ENCODE measurements at regions not wholly inside any gene's neighbourhood (a gene's known extent, or its start where the extent isn't known, plus 50 kb on each side); places are given as distances from the start of the nearest gene placed in this dataset.

DNA sequence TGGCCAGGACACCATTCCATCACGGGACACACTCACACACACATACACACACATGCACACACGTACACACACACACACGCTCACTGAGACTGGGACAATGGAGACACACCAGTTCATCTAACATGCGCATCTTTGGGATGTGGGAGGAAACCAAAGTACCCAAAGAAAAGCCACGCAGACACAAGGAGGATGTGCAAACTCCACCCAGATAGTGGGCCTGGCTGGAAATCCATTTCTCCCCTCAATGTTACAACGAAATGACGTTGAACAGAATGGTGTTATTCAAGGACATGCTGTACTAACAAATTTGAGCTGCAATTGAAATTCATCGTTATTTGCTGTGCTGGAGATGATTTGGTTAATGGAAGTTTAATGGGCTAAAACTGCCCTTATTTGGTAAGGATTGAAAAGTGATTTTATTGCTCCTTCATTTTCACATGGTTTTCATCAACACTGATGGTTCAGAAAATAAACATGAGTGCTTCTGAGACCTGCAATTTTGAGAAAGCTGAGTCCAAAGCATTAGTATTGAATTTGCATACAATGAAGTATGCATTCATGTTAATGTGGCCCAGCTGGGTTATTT lies 110.0 kb downstream of the KCNE4 start:
- TF ChIP-seq, protein P1, sequence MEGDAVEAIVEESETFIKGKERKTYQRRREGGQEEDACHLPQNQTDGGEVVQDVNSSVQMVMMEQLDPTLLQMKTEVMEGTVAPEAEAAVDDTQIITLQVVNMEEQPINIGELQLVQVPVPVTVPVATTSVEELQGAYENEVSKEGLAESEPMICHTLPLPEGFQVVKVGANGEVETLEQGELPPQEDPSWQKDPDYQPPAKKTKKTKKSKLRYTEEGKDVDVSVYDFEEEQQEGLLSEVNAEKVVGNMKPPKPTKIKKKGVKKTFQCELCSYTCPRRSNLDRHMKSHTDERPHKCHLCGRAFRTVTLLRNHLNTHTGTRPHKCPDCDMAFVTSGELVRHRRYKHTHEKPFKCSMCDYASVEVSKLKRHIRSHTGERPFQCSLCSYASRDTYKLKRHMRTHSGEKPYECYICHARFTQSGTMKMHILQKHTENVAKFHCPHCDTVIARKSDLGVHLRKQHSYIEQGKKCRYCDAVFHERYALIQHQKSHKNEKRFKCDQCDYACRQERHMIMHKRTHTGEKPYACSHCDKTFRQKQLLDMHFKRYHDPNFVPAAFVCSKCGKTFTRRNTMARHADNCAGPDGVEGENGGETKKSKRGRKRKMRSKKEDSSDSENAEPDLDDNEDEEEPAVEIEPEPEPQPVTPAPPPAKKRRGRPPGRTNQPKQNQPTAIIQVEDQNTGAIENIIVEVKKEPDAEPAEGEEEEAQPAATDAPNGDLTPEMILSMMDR (IDR thresholded peaks at IDR 0.05), result no peak
- TF ChIP-seq POLR2AphosphoS5 (IDR thresholded peaks at IDR 0.05), result no peak
